Liver (tissue), 8 donors: ENCODE measurements at regions not wholly inside any gene's neighbourhood (a gene's known extent, or its start where the extent isn't known, plus 50 kb on each side); places are given as distances from the start of the nearest gene placed in this dataset.
"Not testable (repeated sequence)": the region's sequence is repeated elsewhere in the genome, so short reads cannot be mapped to it uniquely, and the experiment has no call there.

Experiments used
- DNase-seq: peaks from one replicate; pipeline ENCODE4 v3.0.0-alpha.2; 2017; ENCODE audit warnings: low spot score
- H3K27ac ChIP-seq, 2 donors: one replicate each; pipeline ENCODE4 v1.7.0; 2013; ENCODE audit warnings: inconsistent platforms in 2 of 2, low read length in 2 of 2, control low read depth in 1 of 2, low read depth in 1 of 2, mild to moderate bottlenecking in 1 of 2
- H3K27me3 ChIP-seq, 4 donors: one replicate each; pipeline versions ENCODE4 v1.6.1 to v1.7.0; 2013; ENCODE audit warnings: low read length in 3 of 4, inconsistent platforms in 1 of 4, mild to moderate bottlenecking in 1 of 4, moderate library complexity in 1 of 4; ENCODE audit not compliant: control insufficient read depth in 4 of 4, insufficient read depth in 4 of 4
- H3K36me3 ChIP-seq, 4 donors: one replicate each; pipeline versions ENCODE4 v1.6.1 to v1.7.0; 2013; ENCODE audit warnings: low read length in 3 of 4, mild to moderate bottlenecking in 3 of 4, low read depth in 1 of 4, moderate library complexity in 1 of 4; ENCODE audit not compliant: control insufficient read depth in 4 of 4, insufficient read depth in 3 of 4
- H3K4me1 ChIP-seq, 4 donors: one replicate each; pipeline versions ENCODE4 v1.6.1 to v1.7.0; 2013; ENCODE audit warnings: low read length in 3 of 4, mild to moderate bottlenecking in 3 of 4, moderate library complexity in 1 of 4; ENCODE audit not compliant: control insufficient read depth in 4 of 4, insufficient read depth in 4 of 4
- H3K4me3 ChIP-seq, 3 donors: one replicate each; pipeline versions ENCODE4 v1.6.1 to v1.7.0; 2013; ENCODE audit warnings: low read length in 3 of 3, control low read depth in 1 of 3, low read depth in 1 of 3, mild to moderate bottlenecking in 1 of 3
- H3K9ac ChIP-seq, 2 donors: one replicate each; pipeline ENCODE4 v1.7.0; 2013; ENCODE audit warnings: low read length in 2 of 2, mild to moderate bottlenecking in 2 of 2, moderate library complexity in 2 of 2, control low read depth in 1 of 2, low read depth in 1 of 2
- H3K9me3 ChIP-seq, 4 donors: one replicate each; pipeline versions ENCODE4 v1.6.1 to v1.7.0; 2013; ENCODE audit warnings: low read length in 3 of 4; ENCODE audit not compliant: control insufficient read depth in 4 of 4
- ATF3 ChIP-seq: IDR thresholded peaks from 2 replicates; pipeline ENCODE4 v1.6.1; 2016; ENCODE audit warnings: antibody characterized with exemption
- EGR1 ChIP-seq, 2 donors: IDR thresholded peaks; 2 replicates each; pipeline ENCODE4 v1.6.1; 2016 to 2018; ENCODE audit warnings: antibody characterized with exemption in 2 of 2, low read depth in 2 of 2
- FOXA1 ChIP-seq: IDR thresholded peaks from 2 replicates; pipeline ENCODE4 v1.6.1; 2016; ENCODE audit warnings: antibody characterized with exemption
- FOXA2 ChIP-seq: IDR thresholded peaks from 2 replicates; pipeline ENCODE4 v1.6.1; 2016; ENCODE audit warnings: antibody characterized with exemption
- GABPA ChIP-seq, 2 donors: IDR thresholded peaks in 1 of 2; conservative IDR thresholded peaks in 1 of 2; 2 replicates each; pipeline ENCODE4 v1.6.1; 2016; ENCODE audit warnings: antibody characterized with exemption in 2 of 2, mild to moderate bottlenecking in 1 of 2, moderate library complexity in 1 of 2
- HNF4A ChIP-seq, 2 donors: conservative IDR thresholded peaks; 2 replicates each; pipeline ENCODE4 v1.6.1; 2016; ENCODE audit warnings: antibody characterized with exemption in 2 of 2, mild to moderate bottlenecking in 2 of 2
- HNF4G ChIP-seq: IDR thresholded peaks from 2 replicates; pipeline ENCODE4 v1.6.1; 2016; ENCODE audit warnings: antibody characterized with exemption
- JUND ChIP-seq, 2 donors: IDR thresholded peaks; 2 replicates each; pipeline ENCODE4 v1.6.1; 2016; ENCODE audit warnings: antibody characterized with exemption in 2 of 2
- MAX ChIP-seq: IDR thresholded peaks from 2 replicates; pipeline ENCODE4 v1.6.1; 2016; ENCODE audit warnings: antibody characterized with exemption
- NR2F2 ChIP-seq: IDR thresholded peaks from 2 replicates; pipeline ENCODE4 v1.6.1; 2016; ENCODE audit warnings: antibody characterized with exemption
- RAD21 ChIP-seq, 2 donors: IDR thresholded peaks; 2 replicates each; pipeline ENCODE4 v1.6.1; 2016; ENCODE audit warnings: antibody characterized with exemption in 2 of 2, mild to moderate bottlenecking in 2 of 2
- REST ChIP-seq: IDR thresholded peaks from 2 replicates; pipeline ENCODE4 v1.6.1; 2016; ENCODE audit warnings: antibody characterized with exemption, mild to moderate bottlenecking
- RXRA ChIP-seq, 2 donors: IDR thresholded peaks; 2 replicates each; pipeline ENCODE4 v1.6.1; 2017 to 2018; ENCODE audit warnings: antibody characterized with exemption in 2 of 2, mild to moderate bottlenecking in 1 of 2
- SP1 ChIP-seq: IDR thresholded peaks from 2 replicates; pipeline ENCODE4 v1.6.1; 2018; ENCODE audit warnings: antibody characterized with exemption, mild to moderate bottlenecking
- TAF1 ChIP-seq: conservative IDR thresholded peaks from 2 replicates; pipeline ENCODE4 v1.6.1; 2016; ENCODE audit warnings: antibody characterized with exemption, mild to moderate bottlenecking
- YY1 ChIP-seq: IDR thresholded peaks from 2 replicates; pipeline ENCODE4 v1.6.1; 2016; ENCODE audit warnings: antibody characterized with exemption, mild to moderate bottlenecking
- ZBTB33 ChIP-seq: IDR thresholded peaks from 2 replicates; pipeline ENCODE4 v1.6.1; 2016; ENCODE audit warnings: antibody characterized with exemption
- WGBS: extraction: QIAGEN DNeasy Blood & Tissue Kit; methylation state at CpG from one replicate; pipeline ENCODE4 v1.1.7; 2013; 5-methylcytosine and 5-hydroxymethylcytosine counted together
- TF ChIP-seq, protein P1 (sequence below): fragments of 150-350 bp; IDR thresholded peaks from 2 replicates; pipeline ENCODE4 v1.5.1; 2017; ENCODE audit warnings: improper control_type of control experiment, low read depth, low read length; ENCODE audit not compliant: missing input control
- donor health status: healthy.
- donor health status: healthy.
- donor health status: healthy.
- donor health status: healthy.
- donor health status: healthy.

GRCh38 chr12:131539381-131539780, 171.5 kb upstream of the SFSWAP start:
- no peaks in the 10 kb centered on the region for H3K27me3 ChIP-seq
- H3K27ac ChIP-seq, result no peak overlapping the region
- no peak overlapping the region for H3K9ac ChIP-seq
- 95% methylated on average over 2 of the region's 2 CpGs for WGBS
- H3K4me1 ChIP-seq, result no peaks in the 10 kb centered on the region
- no peak for TF ChIP-seq TAF1
- no peak for TF ChIP-seq NR2F2
- no peak overlapping the region for H3K4me3 ChIP-seq
- no peaks in the 10 kb centered on the region for H3K36me3 ChIP-seq
- DNase-seq, result no peak
- no peaks in the 10 kb centered on the region for H3K9me3 ChIP-seq

- Histone ChIP-seq H3K9ac (no peak overlapping the region), H3K4me3 (no peak overlapping the region)
- 92% methylated on average over 4 of the region's 4 CpGs for WGBS
Observed at GRCh38 chr12:131540138-131540623, 170.7 kb upstream of the SFSWAP start.

DNA sequence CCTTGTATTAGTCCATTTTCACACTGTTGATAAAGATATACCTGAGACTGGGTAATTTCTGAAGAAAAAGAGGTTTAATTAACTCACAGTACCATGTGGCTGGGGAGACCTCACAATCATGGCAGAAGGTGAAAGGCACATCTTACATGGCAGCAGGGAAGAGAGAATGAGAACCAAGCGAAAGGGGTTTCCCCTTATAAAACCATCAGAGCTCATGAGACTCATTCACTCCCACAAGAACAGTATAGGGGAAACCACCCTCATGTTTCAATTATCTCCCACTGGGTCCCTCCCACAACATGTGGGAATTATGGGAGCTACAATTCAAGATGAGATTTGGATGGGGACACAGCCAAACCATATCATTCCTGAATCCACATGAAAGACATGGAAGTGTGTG, 169.4 kb upstream of the SFSWAP start:
- H3K27me3 ChIP-seq, H3K27ac ChIP-seq, DNase-seq, H3K36me3 ChIP-seq, H3K4me3 ChIP-seq, H3K9me3 ChIP-seq, H3K9ac ChIP-seq, H3K4me1 ChIP-seq: not testable (repeated sequence)
- WGBS, result 83% methylated on average over 1 of the region's 1 CpG

More at GRCh38 chr12:131540138-131540623, 170.7 kb upstream of the SFSWAP start:
- no peak for DNase-seq
- no peak overlapping the region for H3K27ac ChIP-seq
- no peaks in the 10 kb centered on the region for H3K27me3 ChIP-seq
- no peaks in the 10 kb centered on the region for H3K4me1 ChIP-seq
- no peaks in the 10 kb centered on the region for H3K36me3 ChIP-seq
- TF ChIP-seq ZBTB33 (no peak), ATF3 (no peak), MAX (no peak), RAD21 (IDR thresholded peaks at IDR 0.05) (no peak), EGR1 (IDR thresholded peaks at IDR 0.05; ENCODE audit: low read depth in 2 of 2) (no peak), FOXA1 (no peak), SP1 (no peak), HNF4G (no peak), YY1 (no peak), TAF1 (no peak), GABPA (IDR thresholded peaks at IDR 0.05 in 1 of 2, conservative IDR thresholded peaks at IDR 0.05 in 1 of 2) (no peak), JUND (IDR thresholded peaks at IDR 0.05) (no peak), REST (no peak), RXRA (IDR thresholded peaks at IDR 0.05) (no peak), NR2F2 (no peak), HNF4A (conservative IDR thresholded peaks at IDR 0.05) (no peak), FOXA2 (no peak)
- TF ChIP-seq, protein P1, sequence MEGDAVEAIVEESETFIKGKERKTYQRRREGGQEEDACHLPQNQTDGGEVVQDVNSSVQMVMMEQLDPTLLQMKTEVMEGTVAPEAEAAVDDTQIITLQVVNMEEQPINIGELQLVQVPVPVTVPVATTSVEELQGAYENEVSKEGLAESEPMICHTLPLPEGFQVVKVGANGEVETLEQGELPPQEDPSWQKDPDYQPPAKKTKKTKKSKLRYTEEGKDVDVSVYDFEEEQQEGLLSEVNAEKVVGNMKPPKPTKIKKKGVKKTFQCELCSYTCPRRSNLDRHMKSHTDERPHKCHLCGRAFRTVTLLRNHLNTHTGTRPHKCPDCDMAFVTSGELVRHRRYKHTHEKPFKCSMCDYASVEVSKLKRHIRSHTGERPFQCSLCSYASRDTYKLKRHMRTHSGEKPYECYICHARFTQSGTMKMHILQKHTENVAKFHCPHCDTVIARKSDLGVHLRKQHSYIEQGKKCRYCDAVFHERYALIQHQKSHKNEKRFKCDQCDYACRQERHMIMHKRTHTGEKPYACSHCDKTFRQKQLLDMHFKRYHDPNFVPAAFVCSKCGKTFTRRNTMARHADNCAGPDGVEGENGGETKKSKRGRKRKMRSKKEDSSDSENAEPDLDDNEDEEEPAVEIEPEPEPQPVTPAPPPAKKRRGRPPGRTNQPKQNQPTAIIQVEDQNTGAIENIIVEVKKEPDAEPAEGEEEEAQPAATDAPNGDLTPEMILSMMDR, result no peak
- peaks cover 0 to 4% (median 0%) of the 10 kb centered on the region in 4 donors for H3K9me3 ChIP-seq
